ENCODE measurements at regions not wholly inside any gene's neighbourhood (a gene's known extent, or its start where the extent isn't known, plus 50 kb on each side); places are given as distances from the start of the nearest gene placed in this dataset.

- TF ChIP-seq CTCF (conservative IDR thresholded peaks at IDR 0.05; ENCODE audit: low read depth, low read length): no peak
- no peak overlapping the region for H3K4me3 ChIP-seq (ENCODE audit: low read depth, low read length)
- DNase-seq (ENCODE audit: low read depth): no peak
These were observed 84.5 kb upstream of the TANK start for GRCh38 chr2:161075701-161076100.

- no peak for DNase-seq (ENCODE audit: low read depth)
- no peak overlapping the region for H3K4me3 ChIP-seq (ENCODE audit: low read depth, low read length)
- no peak for TF ChIP-seq CTCF (conservative IDR thresholded peaks at IDR 0.05; ENCODE audit: low read depth, low read length)
These were observed 83.3 kb upstream of the TANK start for GRCh38 chr2:161076936-161077335.

- no peak overlapping the region for H3K4me3 ChIP-seq (ENCODE audit: low read depth, low read length)
- no peak for DNase-seq (ENCODE audit: low read depth)
These were observed 82.6 kb upstream of the TANK start for GRCh38 chr2:161077367-161078210.

GRCh38 chr2:161078211-161078539 is 82.1 kb upstream of the TANK start:
- no peak for DNase-seq (ENCODE audit: low read depth)
- TF ChIP-seq CTCF (conservative IDR thresholded peaks at IDR 0.05; ENCODE audit: low read depth, low read length): no peak
- H3K4me3 ChIP-seq (ENCODE audit: low read depth, low read length): no peak overlapping the region

More at GRCh38 chr2:161077367-161078210, 82.6 kb upstream of the TANK start:
- TF ChIP-seq CTCF (conservative IDR thresholded peaks at IDR 0.05; ENCODE audit: low read depth, low read length): no peak

- H3K4me3 ChIP-seq (ENCODE audit: low read depth, low read length): no peak overlapping the region
- DNase-seq (ENCODE audit: low read depth): no peak
- no peak for TF ChIP-seq CTCF (conservative IDR thresholded peaks at IDR 0.05; ENCODE audit: low read depth, low read length)
These were observed 75.1 kb upstream of the TANK start for GRCh38 chr2:161085149-161085548.

- H3K4me3 ChIP-seq (ENCODE audit: low read depth, low read length): no peak overlapping the region
- DNase-seq (ENCODE audit: low read depth): no peak
- TF ChIP-seq CTCF (conservative IDR thresholded peaks at IDR 0.05; ENCODE audit: low read depth, low read length): no peak
These were observed 71.4 kb upstream of the TANK start for GRCh38 chr2:161088658-161089350.

All from epithelial cell of proximal tubule (primary cell).